ENCODE measurements at regions not wholly inside any gene's neighbourhood (a gene's known extent, or its start where the extent isn't known, plus 50 kb on each side); places are given as distances from the start of the nearest gene placed in this dataset.

GRCh38 chr18:45325778-45326177 lies 289.5 kb upstream of the SLC14A2 start:
- TF ChIP-seq, protein P1, sequence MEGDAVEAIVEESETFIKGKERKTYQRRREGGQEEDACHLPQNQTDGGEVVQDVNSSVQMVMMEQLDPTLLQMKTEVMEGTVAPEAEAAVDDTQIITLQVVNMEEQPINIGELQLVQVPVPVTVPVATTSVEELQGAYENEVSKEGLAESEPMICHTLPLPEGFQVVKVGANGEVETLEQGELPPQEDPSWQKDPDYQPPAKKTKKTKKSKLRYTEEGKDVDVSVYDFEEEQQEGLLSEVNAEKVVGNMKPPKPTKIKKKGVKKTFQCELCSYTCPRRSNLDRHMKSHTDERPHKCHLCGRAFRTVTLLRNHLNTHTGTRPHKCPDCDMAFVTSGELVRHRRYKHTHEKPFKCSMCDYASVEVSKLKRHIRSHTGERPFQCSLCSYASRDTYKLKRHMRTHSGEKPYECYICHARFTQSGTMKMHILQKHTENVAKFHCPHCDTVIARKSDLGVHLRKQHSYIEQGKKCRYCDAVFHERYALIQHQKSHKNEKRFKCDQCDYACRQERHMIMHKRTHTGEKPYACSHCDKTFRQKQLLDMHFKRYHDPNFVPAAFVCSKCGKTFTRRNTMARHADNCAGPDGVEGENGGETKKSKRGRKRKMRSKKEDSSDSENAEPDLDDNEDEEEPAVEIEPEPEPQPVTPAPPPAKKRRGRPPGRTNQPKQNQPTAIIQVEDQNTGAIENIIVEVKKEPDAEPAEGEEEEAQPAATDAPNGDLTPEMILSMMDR (IDR thresholded peaks at IDR 0.05), result no peak
- Histone ChIP-seq H3K4me3 (no peak overlapping the region), H3K27ac (peak overlapping the region in 1 of 2 donors; percentile 54)
- no peak for DNase-seq (ENCODE audit: low spot score)

DNA sequence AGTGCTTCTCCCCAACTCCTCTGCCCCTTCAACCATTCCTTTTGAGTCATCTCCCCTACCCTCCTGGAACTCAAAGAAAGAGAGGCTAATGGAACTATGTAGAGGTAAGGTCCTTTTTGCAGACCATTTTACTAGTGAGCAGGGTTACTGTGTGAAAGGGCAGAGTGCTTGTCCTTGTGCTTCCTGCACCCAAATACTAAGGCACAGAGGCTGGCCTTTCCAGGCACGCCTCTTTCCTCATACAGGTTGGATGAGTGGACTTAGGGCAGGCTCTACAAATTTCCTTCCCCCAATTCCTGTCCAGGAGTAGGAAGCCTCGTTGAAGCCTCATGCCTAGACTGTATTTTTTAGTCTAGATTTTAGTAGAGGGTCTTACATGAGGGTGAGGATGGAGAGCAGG lies 288.8 kb upstream of the SLC14A2 start:
- Histone ChIP-seq H3K27ac (peak overlapping the region in 1 of 2 donors; percentile 54), H3K4me3 (no peak overlapping the region)
- TF ChIP-seq, protein P1 (IDR thresholded peaks at IDR 0.05), result no peak
- DNase-seq (ENCODE audit: low spot score), result no peak

DNA sequence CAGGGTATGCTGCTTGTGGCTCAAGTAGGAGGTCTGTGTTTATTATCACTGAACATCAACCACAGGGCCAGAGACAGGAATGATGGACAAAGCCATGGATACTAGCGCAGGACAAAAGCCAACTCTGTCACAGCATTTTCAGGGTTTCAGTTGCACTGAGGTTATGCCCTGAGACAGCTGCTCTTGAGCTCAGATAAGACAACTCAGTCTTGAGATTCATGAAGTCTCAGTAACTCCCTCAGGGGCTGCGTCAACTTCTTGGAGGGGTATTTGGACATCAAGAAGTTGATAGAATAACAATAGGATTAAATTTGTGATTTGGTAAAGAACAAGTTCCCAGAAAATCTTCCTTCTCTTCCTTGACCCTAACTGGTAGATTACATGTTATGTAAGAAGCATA lies 287.0 kb upstream of the SLC14A2 start:
- Histone ChIP-seq H3K4me3 (no peak overlapping the region), H3K27ac (peak overlapping the region in 1 of 2 donors; percentile 39)
- TF ChIP-seq, protein P1 (IDR thresholded peaks at IDR 0.05), result no peak
- DNase-seq (ENCODE audit: low spot score), result no peak

DNA sequence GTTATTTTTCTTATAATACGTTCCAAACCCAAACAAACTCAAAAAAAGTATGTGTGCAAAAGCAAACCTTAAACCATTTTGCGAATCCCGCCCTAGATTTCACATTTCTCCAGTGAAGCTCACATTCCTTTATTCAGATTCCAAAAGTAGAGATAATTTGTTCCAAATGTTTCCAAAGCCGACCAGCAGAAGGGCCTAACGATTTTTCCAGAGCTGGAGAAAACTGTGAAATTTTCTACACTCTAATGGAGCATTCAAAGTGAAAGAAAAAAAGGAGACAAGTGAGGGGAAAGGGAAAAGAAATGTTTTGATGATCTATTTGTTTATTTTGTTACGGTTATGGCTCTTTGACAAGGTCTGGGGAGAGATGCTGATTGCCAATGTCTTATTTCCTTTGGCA lies 286.5 kb upstream of the SLC14A2 start:
- Histone ChIP-seq H3K27ac (peak overlapping the region in 1 of 2 donors; percentile 39), H3K4me3 (no peak overlapping the region)
- TF ChIP-seq, protein P1 (IDR thresholded peaks at IDR 0.05), result no peak
- no peak for DNase-seq (ENCODE audit: low spot score)

DNA sequence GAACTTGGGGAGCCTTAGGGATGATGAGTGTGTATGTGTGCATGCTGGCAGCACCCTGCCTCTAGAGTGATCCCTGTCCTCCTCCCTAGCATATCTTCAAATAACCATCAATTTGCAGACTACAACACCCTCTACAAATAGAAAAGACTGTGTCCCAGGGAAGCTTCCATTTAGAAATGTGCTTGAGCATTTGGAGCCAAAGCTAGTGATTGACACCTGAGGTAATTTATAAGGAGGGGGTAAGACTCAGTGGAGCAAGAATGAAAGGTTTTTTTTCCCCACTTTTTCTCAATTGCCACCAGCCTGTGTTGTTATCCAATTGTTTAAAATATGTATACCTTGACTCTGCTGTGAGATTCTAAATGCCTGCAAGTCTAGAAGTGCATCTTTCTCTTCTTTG lies 286.0 kb upstream of the SLC14A2 start:
- TF ChIP-seq, protein P1 (IDR thresholded peaks at IDR 0.05), result no peak
- Histone ChIP-seq H3K27ac (peak overlapping the region in 1 of 2 donors; percentile 39), H3K4me3 (no peak overlapping the region)
- DNase-seq (ENCODE audit: low spot score), result no peak

GRCh38 chr18:45330170-45330594 lies 285.1 kb upstream of the SLC14A2 start:
- no peak overlapping the region for H3K4me3 ChIP-seq
- TF ChIP-seq, protein P1 (IDR thresholded peaks at IDR 0.05), result no peak
- no peak overlapping the region for H3K27ac ChIP-seq
- DNase-seq (ENCODE audit: low spot score), result no peak

DNA sequence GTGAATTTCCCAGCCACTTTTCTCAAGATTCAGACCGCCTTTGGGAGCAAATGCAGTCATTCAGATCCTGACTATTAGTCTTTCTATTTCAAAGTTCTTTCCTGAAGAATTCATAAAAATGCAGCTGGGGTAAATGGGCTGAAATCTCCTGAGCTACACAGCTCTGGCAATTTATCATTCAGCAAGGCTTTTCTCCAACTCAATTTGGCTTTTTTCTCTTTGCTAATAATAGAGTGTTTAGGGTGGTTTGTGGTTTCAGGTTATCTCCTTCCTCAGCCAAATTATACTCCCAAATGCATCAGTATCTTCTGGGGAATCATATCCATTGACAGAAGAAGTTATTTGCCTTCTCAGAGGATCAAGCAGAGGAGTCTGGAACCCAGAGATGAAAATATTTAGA lies 282.4 kb upstream of the SLC14A2 start:
- no peak overlapping the region for H3K4me3 ChIP-seq
- TF ChIP-seq, protein P1 (IDR thresholded peaks at IDR 0.05), result no peak
- no peak overlapping the region for H3K27ac ChIP-seq
- no peak for DNase-seq (ENCODE audit: low spot score)
